GM21528 (cell line): ENCODE measurements at regions not wholly inside any gene's neighbourhood (a gene's known extent, or its start where the extent isn't known, plus 50 kb on each side); places are given as distances from the start of the nearest gene placed in this dataset.
"Not testable (repeated sequence)": the region's sequence is repeated elsewhere in the genome, so short reads cannot be mapped to it uniquely, and the experiment has no call there.

Source experiments
- ATAC-seq: cut with Tn5 transposase; IDR thresholded peaks from one replicate; pipeline ENCODE4 v1.9.1; 2021; ENCODE audit warnings: mild to moderate bottlenecking, moderate library complexity; ENCODE audit not compliant: unreplicated experiment, low FRiP score

DNA sequence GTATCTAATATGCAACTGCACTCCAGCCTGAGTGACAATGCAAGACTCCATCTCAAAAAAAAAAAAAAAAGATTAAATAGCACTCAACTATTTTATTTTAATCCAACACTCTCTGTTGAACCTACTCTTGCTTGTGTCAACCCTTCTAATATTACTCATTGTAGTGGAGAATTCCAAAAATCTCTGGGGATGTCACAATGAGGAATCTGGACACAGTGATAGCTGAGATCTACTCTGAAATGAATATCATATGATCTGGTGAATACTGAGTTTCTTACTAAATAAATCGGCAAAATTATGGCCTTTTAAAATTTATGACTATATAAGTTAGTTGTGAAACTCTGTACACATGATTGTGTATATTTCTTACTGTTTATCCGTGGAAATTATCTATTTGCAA, 418.2 kb downstream of the BCAT1 start:
- ATAC-seq, result no peak

GRCh38 chr12:24527102-24527501, 421.8 kb downstream of the BCAT1 start:
- no peak for ATAC-seq

DNA sequence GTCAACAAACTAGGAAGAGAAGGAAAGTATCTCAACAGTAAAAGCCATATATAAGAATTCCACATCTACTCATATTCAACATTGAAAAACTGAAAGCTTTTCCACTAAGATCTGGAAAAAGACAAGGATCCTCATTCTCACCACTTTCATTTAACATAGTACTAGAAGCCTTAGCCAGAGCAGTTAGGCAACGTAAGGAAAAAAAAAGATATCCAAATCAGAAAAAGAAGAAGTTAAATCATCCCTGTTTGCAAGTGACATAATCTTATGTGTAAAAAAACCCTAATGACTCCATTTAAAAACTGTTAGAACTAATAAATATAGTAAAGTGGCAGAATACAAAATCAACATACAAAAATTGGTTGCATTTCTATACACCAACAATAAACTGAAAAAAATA, 426.2 kb downstream of the BCAT1 start:
- no peak for ATAC-seq

- ATAC-seq, result no peak
These were observed 429.1 kb downstream of the BCAT1 start for GRCh38 chr12:24519759-24520158.

DNA sequence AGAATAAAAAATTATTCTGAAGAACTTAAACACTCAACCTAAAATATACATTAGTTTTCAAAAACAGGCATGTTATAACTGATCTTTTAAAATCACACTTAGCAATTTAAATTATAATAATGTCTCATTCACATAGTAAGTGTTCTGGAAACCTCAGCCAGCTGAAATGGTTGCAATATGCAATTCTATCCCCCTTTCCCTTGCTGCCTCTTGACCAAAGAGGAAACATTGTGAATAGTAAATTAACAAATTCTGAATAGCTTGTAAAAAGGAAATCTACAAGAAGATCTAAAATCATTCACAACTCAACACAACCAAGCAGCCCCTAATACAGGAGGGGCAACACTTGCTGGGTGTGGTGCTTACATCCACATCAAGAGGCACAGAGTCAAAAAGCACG, 431.9 kb downstream of the BCAT1 start:
- no peak for ATAC-seq

- ATAC-seq, result no peak
These were observed 438.2 kb downstream of the BCAT1 start for GRCh38 chr12:24510581-24511125.

GRCh38 chr12:24507827-24508226, 441.1 kb downstream of the BCAT1 start:
- no peak for ATAC-seq

DNA sequence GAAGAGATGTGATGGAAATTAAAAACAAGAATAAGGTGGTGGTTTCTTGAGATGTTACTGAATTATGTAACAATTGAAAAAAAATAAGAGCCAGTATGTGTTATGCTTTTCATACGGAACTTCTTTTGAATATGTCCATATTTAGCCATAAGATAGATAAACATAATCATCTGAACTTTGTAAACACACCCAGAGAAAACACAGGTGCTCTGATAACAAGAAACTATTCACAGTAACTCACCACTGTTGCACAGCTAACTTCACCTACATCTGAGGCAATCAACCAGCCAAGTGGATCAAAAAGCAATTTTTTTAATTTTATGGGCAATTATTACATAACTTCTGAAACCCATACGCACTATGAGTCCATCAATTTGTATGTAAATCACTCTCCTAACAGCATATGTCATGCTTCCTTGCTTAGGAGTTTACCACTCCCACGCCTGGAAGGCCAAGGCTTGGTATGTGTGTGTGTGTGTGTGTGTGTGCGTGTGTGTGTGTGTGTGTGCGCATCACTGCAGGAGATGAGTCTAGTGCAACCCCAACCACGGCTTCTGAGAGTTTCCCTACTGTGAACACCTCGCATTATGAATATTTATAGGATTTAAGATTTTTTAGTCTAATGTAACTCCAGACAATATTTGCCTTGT, 443.4 kb downstream of the BCAT1 start:
- ATAC-seq, result no peak

DNA sequence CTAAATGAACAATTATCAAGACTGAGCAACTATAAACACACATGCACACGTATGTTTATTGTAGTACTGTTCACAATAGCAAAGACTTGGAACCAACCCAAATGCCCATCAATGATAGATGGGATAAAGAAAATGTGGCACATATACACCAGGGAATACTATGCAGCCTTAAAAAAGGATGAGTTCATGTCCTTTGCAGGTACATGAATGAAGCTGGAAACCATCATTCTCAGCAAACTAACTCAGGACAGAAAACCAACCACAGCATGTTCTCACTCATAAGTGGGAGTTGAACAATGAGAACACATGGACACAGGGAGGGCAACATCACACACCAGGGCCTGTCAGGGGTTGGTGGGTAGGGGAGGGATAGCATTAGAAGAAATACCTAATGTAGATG, 445.4 kb downstream of the BCAT1 start:
- not testable (repeated sequence) for ATAC-seq

DNA sequence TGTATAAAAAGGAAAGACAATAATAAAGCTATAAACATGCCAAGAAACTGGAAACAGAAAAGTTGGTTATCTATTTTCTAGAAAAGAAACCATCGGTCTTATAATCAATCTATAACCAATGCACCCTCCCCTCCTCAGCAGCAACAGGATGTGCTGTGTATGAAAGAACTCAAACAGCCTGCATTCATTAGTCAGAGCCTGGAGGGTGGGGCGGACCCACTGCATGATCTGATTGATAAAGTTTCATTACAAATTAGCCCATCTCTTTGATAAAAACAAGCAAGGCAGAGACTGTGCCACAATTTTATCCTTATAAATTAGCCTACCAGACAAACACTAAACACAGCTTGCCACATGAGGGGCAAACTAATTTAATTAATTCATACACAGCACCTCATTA, 448.1 kb downstream of the BCAT1 start:
- no peak for ATAC-seq

- ATAC-seq, result no peak
These were observed 448.5 kb downstream of the BCAT1 start for GRCh38 chr12:24500421-24500820.

DNA sequence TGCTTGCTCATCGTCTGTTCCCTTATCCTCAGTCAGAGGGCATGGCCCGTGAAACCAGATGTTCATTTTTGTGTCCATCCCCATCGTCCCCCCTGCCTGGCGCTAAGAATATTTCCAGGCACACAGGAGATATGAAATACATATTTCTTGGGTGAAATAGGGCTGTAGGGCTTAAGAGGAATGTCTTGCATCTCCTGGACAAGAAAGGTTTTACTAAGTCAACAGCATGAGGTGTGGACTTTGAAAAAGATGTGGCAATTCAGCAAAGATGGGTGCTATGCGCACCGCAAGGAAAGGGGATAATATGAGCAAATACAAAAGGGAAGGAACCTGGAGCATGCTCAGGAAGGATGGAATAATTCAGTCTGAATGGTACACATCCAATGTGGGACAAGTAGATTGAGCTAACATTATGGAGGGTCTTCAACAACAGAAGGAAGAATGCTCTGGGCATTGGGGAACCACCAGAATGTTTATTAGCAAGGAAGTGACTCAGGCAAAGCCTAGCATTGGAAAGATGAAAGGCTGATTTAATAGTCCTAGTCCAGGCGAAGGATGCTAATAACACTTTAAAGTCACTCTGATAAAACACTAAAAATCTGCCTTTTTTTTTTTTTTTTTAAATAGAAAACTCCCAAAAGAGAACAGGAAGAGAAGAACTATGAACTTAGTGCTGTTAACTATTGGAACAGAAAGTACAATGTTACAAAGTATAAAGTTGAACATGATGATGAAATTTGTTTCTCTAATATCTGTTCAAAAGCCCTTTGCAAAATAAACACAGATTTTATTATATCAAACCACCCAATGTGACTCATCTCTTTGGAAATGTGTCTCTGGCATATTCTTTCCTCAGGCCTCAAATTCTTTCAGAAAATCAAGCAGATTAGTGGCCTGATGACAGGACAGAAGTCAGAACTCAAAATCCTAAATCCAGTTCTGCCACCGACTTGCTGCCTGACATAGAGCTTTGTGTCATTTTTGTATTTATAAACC, 449.5 kb downstream of the BCAT1 start:
- no peak for ATAC-seq

DNA sequence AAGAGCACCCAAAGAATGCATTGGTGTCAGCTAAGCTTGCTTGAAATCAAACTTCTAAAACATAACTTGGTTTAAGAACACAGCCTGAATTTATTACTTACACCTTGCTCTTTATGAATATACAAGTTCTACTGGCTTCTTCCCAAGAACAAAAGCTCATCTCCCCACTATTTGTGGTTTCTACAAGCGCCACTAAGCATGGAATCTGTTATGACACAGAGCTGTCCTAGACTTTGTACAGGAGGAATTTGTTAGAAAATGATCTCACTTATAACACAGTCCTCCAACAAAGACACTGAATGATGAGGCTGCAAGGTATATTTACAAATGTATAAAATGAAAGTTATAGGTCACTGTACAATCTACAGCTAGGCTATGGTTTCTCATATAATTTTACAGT, 452.1 kb downstream of the BCAT1 start:
- no peak for ATAC-seq

GRCh38 chr12:24494401-24494800, 454.5 kb downstream of the BCAT1 start:
- no peak for ATAC-seq

DNA sequence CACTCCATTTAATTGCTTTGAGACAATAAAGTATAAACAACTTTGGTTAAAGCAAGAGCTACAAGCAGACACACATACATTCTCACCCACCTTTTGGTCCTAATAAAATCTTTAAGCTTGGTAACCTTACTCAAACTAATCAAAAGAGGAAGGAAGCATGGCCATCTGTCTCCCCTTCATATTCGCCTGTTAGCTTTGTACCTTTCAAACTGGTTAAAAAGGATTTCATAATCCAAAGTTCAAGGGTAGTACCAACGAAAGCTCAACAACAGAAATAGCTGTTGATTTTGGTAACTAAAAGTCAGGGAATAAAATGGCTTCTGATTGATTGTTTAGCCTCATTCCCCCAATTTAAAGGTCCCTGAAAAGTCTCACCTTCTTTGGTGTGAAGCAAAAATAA, 456.9 kb downstream of the BCAT1 start:
- ATAC-seq, result no peak

- ATAC-seq, result no peak
These were observed 459.0 kb downstream of the BCAT1 start for GRCh38 chr12:24489939-24490338.

DNA sequence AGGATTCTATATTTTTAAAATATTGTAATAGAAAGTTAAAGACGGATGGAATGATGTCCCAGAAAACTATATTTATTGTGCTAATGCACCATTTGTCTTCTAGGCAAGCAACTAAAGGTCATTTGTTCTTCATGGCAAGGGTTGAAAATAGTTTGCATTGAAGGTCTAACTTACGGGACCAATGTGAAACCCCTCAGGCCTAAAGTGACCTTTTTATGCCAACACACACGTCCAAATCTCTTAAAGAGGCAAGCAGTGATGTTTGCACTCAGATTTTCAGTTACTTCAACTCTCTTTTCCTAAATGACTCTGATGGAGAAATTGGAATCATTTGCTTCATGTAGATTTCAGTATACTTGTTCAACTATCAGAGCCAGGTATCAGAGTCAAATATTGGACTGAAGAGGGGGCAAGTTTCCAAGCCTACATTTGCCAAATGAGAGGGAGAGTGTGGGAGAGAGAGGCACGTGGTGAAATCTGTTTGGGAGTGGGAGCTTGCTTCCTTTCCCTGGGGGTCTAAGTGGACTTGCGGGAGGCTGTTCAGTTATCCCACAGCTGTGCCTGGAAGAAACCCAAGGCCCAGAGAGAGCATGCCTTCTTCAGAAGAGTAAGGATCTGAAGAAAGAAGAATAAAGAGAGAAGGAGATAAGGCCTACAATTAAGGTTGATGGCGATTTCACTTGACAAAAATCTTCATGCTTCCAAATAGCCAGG, 459.8 kb downstream of the BCAT1 start:
- ATAC-seq, result no peak

DNA sequence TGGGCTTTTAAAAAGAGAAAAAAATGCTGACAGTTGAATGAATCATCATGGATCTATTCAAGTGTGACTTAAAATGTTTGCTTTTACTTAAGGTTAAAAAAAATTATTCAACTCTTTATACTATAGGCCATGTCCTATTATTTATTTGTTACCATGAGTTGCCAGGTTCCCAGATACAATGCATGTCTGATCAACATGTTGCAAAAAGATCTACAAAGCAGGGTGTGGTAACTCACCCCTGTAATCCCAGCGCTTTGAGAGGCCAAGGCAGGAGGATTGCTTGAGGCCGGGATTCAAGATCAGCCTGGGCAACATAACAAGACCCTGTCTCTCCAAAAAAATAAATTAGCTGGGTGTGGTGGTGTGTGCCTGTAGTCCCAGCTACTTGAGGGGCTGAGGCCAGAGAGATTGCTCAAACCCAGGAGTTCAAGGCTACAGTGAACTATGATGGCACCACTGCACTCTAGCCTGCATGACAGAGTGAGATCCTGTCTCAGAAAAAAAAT, 460.8 kb downstream of the BCAT1 start:
- ATAC-seq, result no peak

DNA sequence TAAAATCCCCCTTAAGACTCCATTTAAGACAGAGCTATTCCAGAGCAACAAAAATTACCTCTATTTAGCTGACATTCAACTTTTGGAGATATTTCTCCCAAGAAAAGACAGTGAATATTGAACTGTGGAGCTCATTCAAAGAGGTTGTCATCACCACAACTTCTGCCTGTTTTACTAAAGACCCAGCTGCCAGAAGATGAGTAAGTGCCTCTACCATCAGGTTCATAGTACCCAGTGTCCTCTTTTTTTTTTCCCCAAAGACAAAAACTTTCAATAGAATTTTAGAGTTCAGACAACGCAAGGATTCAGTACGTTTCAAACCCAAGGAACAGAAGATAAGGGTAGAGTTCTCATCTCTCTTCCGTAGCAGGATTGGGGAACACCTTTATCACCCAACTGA, 461.3 kb downstream of the BCAT1 start:
- ATAC-seq, result no peak

GRCh38 chr12:24483732-24484131, 465.2 kb downstream of the BCAT1 start:
- no peak for ATAC-seq
